ENCODE measurements at regions not wholly inside any gene's neighbourhood (a gene's known extent, or its start where the extent isn't known, plus 50 kb on each side); places are given as distances from the start of the nearest gene placed in this dataset.

DNA sequence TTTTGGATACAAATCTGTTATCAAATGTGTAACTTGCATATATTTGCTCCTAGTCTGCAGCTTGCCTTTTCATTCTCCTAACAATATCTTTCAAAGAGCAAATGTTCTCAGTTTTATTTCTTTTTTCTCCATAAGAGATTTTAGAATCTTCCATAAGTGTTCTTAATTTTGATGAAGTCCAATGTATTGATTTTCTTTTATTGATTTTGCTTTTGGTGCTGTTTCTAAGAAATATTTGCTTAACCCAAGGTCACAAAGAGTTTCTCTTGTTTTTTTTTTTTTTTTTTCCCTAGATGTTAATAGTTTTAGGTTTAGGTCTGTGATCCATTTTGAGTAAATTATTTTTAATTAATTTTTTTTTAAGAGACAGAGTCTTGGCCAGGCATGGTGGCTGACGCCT lies 75.8 kb upstream of the SPRED2 start:
- no peaks in the 10 kb centered on the region for H3K27me3 ChIP-seq
- TF ChIP-seq POLR2A (IDR thresholded peaks at IDR 0.05) (no peak), EP300 (IDR thresholded peaks at IDR 0.05) (no peak), CTCF (IDR thresholded peaks at IDR 0.05) (no peak), POLR2AphosphoS5 (IDR thresholded peaks at IDR 0.05) (no peak)
- DNase-seq (ENCODE audit: low spot score in 2 of 2) = no peak
- no peaks in the 10 kb centered on the region for H3K9me3 ChIP-seq
- no peaks in the 10 kb centered on the region for H3K36me3 ChIP-seq
- no peak overlapping the region for H3K27ac ChIP-seq
- H3K4me3 ChIP-seq = no peak overlapping the region
- no peaks in the 10 kb centered on the region for H3K4me1 ChIP-seq
- 95% methylated on average over 1 of the region's 1 CpG for WGBS

GRCh38 chr2:65507102-65508069 lies 75.0 kb upstream of the SPRED2 start:
- no peaks in the 10 kb centered on the region for H3K27me3 ChIP-seq
- H3K9me3 ChIP-seq = no peaks in the 10 kb centered on the region
- WGBS = 80% methylated on average over 10 of the region's 10 CpGs
- H3K36me3 ChIP-seq = no peaks in the 10 kb centered on the region
- DNase-seq (ENCODE audit: low spot score in 2 of 2) = no peak
- H3K4me1 ChIP-seq = no peaks in the 10 kb centered on the region
- no peak overlapping the region for H3K27ac ChIP-seq
- TF ChIP-seq POLR2AphosphoS5 (IDR thresholded peaks at IDR 0.05) (no peak), CTCF (IDR thresholded peaks at IDR 0.05) (no peak), POLR2A (IDR thresholded peaks at IDR 0.05) (no peak), EP300 (IDR thresholded peaks at IDR 0.05) (no peak)
- no peak overlapping the region for H3K4me3 ChIP-seq

- Histone ChIP-seq H3K9me3 (no peaks in the 10 kb centered on the region), H3K27me3 (no peaks in the 10 kb centered on the region), H3K36me3 (no peaks in the 10 kb centered on the region), H3K27ac (no peak overlapping the region), H3K4me3 (no peak overlapping the region), H3K4me1 (no peaks in the 10 kb centered on the region)
- no peak for DNase-seq (ENCODE audit: low spot score in 2 of 2)
- TF ChIP-seq CTCF (IDR thresholded peaks at IDR 0.05) (no peak), POLR2AphosphoS5 (IDR thresholded peaks at IDR 0.05) (no peak), EP300 (IDR thresholded peaks at IDR 0.05) (no peak), POLR2A (IDR thresholded peaks at IDR 0.05) (no peak)
- WGBS = 57% methylated on average over 14 of the region's 14 CpGs
Observed at GRCh38 chr2:65504814-65505697, 72.7 kb upstream of the SPRED2 start.

GRCh38 chr2:65504201-65504600 lies 71.8 kb upstream of the SPRED2 start:
- no peaks in the 10 kb centered on the region for H3K27me3 ChIP-seq
- H3K4me3 ChIP-seq = no peak overlapping the region
- no peak overlapping the region for H3K27ac ChIP-seq
- no peak for DNase-seq (ENCODE audit: low spot score in 2 of 2)
- WGBS = 90% methylated on average over 6 of the region's 6 CpGs
- no peak for TF ChIP-seq POLR2A (IDR thresholded peaks at IDR 0.05)
- no peak for TF ChIP-seq CTCF (IDR thresholded peaks at IDR 0.05)
- no peak for TF ChIP-seq EP300 (IDR thresholded peaks at IDR 0.05)
- TF ChIP-seq POLR2AphosphoS5 (IDR thresholded peaks at IDR 0.05) = no peak
- H3K9me3 ChIP-seq = no peaks in the 10 kb centered on the region
- no peaks in the 10 kb centered on the region for H3K36me3 ChIP-seq
- no peaks in the 10 kb centered on the region for H3K4me1 ChIP-seq

DNA sequence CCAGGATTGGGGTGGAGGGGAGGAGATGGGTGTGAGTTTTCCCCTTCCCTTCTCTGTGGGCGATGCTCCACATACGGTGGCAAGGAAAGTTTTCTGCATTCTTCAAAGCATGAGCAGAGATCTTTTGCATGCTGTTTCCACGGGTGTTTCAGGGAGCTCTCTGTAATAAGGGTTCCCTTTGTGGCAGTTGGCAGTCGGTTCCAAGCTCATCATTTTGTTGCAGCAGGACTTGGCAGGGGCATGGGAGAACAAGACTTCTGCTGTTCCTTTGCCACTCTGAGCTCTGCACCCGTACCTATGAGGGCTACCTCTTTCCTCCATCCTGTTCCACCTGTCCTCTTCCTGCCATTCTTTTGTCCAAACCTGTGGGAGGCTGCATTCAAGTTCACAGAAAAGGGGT lies 71.3 kb upstream of the SPRED2 start:
- Histone ChIP-seq H3K27ac (no peak overlapping the region), H3K27me3 (no peaks in the 10 kb centered on the region), H3K4me3 (no peak overlapping the region), H3K9me3 (no peaks in the 10 kb centered on the region), H3K4me1 (no peaks in the 10 kb centered on the region), H3K36me3 (no peaks in the 10 kb centered on the region)
- TF ChIP-seq EP300 (IDR thresholded peaks at IDR 0.05) (no peak), POLR2A (IDR thresholded peaks at IDR 0.05) (no peak), CTCF (IDR thresholded peaks at IDR 0.05) (no peak), POLR2AphosphoS5 (IDR thresholded peaks at IDR 0.05) (no peak)
- no peak for DNase-seq (ENCODE audit: low spot score in 2 of 2)
- WGBS = 63% methylated on average over 5 of the region's 5 CpGs

All from suprapubic skin (tissue), 4 donors.